ENCODE measurements at regions not wholly inside any gene's neighbourhood (a gene's known extent, or its start where the extent isn't known, plus 50 kb on each side); places are given as distances from the start of the nearest gene placed in this dataset.

DNA sequence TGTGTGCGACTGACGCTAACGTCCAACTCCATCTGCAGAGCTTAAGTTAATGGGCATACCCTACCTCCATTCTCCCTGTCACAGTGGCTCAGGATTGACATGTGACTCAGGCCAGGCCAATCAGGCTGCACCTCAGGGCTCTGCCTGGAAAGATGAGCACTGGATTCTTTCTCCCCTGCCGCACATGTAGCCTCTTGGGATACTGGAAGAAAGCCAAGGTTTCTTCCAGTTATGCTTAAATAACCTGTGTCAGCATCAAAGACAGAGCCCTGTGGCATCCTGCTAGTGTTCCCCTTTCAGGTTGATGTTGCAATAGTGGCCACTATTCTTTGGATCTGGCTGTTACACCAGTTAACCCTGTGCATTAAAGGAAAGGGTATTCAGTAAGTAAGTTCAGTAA is 55.0 kb upstream of the SYT6 start (continued):
- TF ChIP-seq, protein P1, sequence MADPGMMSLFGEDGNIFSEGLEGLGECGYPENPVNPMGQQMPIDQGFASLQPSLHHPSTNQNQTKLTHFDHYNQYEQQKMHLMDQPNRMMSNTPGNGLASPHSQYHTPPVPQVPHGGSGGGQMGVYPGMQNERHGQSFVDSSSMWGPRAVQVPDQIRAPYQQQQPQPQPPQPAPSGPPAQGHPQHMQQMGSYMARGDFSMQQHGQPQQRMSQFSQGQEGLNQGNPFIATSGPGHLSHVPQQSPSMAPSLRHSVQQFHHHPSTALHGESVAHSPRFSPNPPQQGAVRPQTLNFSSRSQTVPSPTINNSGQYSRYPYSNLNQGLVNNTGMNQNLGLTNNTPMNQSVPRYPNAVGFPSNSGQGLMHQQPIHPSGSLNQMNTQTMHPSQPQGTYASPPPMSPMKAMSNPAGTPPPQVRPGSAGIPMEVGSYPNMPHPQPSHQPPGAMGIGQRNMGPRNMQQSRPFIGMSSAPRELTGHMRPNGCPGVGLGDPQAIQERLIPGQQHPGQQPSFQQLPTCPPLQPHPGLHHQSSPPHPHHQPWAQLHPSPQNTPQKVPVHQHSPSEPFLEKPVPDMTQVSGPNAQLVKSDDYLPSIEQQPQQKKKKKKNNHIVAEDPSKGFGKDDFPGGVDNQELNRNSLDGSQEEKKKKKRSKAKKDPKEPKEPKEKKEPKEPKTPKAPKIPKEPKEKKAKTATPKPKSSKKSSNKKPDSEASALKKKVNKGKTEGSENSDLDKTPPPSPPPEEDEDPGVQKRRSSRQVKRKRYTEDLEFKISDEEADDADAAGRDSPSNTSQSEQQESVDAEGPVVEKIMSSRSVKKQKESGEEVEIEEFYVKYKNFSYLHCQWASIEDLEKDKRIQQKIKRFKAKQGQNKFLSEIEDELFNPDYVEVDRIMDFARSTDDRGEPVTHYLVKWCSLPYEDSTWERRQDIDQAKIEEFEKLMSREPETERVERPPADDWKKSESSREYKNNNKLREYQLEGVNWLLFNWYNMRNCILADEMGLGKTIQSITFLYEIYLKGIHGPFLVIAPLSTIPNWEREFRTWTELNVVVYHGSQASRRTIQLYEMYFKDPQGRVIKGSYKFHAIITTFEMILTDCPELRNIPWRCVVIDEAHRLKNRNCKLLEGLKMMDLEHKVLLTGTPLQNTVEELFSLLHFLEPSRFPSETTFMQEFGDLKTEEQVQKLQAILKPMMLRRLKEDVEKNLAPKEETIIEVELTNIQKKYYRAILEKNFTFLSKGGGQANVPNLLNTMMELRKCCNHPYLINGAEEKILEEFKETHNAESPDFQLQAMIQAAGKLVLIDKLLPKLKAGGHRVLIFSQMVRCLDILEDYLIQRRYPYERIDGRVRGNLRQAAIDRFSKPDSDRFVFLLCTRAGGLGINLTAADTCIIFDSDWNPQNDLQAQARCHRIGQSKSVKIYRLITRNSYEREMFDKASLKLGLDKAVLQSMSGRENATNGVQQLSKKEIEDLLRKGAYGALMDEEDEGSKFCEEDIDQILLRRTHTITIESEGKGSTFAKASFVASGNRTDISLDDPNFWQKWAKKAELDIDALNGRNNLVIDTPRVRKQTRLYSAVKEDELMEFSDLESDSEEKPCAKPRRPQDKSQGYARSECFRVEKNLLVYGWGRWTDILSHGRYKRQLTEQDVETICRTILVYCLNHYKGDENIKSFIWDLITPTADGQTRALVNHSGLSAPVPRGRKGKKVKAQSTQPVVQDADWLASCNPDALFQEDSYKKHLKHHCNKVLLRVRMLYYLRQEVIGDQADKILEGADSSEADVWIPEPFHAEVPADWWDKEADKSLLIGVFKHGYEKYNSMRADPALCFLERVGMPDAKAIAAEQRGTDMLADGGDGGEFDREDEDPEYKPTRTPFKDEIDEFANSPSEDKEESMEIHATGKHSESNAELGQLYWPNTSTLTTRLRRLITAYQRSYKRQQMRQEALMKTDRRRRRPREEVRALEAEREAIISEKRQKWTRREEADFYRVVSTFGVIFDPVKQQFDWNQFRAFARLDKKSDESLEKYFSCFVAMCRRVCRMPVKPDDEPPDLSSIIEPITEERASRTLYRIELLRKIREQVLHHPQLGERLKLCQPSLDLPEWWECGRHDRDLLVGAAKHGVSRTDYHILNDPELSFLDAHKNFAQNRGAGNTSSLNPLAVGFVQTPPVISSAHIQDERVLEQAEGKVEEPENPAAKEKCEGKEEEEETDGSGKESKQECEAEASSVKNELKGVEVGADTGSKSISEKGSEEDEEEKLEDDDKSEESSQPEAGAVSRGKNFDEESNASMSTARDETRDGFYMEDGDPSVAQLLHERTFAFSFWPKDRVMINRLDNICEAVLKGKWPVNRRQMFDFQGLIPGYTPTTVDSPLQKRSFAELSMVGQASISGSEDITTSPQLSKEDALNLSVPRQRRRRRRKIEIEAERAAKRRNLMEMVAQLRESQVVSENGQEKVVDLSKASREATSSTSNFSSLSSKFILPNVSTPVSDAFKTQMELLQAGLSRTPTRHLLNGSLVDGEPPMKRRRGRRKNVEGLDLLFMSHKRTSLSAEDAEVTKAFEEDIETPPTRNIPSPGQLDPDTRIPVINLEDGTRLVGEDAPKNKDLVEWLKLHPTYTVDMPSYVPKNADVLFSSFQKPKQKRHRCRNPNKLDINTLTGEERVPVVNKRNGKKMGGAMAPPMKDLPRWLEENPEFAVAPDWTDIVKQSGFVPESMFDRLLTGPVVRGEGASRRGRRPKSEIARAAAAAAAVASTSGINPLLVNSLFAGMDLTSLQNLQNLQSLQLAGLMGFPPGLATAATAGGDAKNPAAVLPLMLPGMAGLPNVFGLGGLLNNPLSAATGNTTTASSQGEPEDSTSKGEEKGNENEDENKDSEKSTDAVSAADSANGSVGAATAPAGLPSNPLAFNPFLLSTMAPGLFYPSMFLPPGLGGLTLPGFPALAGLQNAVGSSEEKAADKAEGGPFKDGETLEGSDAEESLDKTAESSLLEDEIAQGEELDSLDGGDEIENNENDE (IDR thresholded peaks at IDR 0.05; ENCODE audit: low read depth, low read length): no peak
- TF ChIP-seq SMAD3 (CRISPR knock-in tag; conservative IDR thresholded peaks at IDR 0.05): no peak

All from K562 (cell line).